BE2C (cell line): ENCODE measurements at regions not wholly inside any gene's neighbourhood (a gene's known extent, or its start where the extent isn't known, plus 50 kb on each side); places are given as distances from the start of the nearest gene placed in this dataset.

Experiments
- DNase-seq: peaks from one replicate; pipeline ENCODE4 v3.0.0-alpha.2; 2020
- H3K27me3 ChIP-seq: fragments of 250-450 bp; sonication (Bioruptor Pico); 2 replicates; pipeline ENCODE4 v1.5.1; 2020; ENCODE audit warnings: mild to moderate bottlenecking
- H3K36me3 ChIP-seq: fragments of 250-450 bp; sonication (Bioruptor Pico); 2 replicates; pipeline ENCODE4 v1.5.1; 2020; ENCODE audit warnings: mild to moderate bottlenecking
- H3K4me1 ChIP-seq: fragments of 250-450 bp; sonication (Bioruptor Pico); 2 replicates; pipeline ENCODE4 v1.5.1; 2020
- H3K4me3 ChIP-seq: 2 replicates; pipeline ENCODE4 v1.5.1; 2011; ENCODE audit warnings: low read depth, low read length
- H3K9me3 ChIP-seq: fragments of 250-450 bp; sonication (Bioruptor Pico); 2 replicates; pipeline ENCODE4 v1.5.1; 2020
- TF ChIP-seq, protein P1 (sequence below): IDR thresholded peaks from 2 replicates; pipeline ENCODE4 v1.5.1; 2012; ENCODE audit warnings: mild to moderate bottlenecking, low read depth, low read length

- TF ChIP-seq, protein P1, sequence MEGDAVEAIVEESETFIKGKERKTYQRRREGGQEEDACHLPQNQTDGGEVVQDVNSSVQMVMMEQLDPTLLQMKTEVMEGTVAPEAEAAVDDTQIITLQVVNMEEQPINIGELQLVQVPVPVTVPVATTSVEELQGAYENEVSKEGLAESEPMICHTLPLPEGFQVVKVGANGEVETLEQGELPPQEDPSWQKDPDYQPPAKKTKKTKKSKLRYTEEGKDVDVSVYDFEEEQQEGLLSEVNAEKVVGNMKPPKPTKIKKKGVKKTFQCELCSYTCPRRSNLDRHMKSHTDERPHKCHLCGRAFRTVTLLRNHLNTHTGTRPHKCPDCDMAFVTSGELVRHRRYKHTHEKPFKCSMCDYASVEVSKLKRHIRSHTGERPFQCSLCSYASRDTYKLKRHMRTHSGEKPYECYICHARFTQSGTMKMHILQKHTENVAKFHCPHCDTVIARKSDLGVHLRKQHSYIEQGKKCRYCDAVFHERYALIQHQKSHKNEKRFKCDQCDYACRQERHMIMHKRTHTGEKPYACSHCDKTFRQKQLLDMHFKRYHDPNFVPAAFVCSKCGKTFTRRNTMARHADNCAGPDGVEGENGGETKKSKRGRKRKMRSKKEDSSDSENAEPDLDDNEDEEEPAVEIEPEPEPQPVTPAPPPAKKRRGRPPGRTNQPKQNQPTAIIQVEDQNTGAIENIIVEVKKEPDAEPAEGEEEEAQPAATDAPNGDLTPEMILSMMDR = no peak
- Histone ChIP-seq H3K27me3 (no peaks in the 10 kb centered on the region), H3K4me3 (no peak overlapping the region), H3K36me3 (no peaks in the 10 kb centered on the region), H3K9me3 (no peaks in the 10 kb centered on the region), H3K4me1 (no peaks in the 10 kb centered on the region)
- peak; percentile 19 for DNase-seq
Observed at GRCh38 chr1:11355559-11356475, 82.8 kb downstream of the UBIAD1 start.

GRCh38 chr1:11357276-11357675, 84.3 kb downstream of the UBIAD1 start:
- no peaks in the 10 kb centered on the region for H3K4me1 ChIP-seq
- H3K4me3 ChIP-seq = no peak overlapping the region
- no peaks in the 10 kb centered on the region for H3K27me3 ChIP-seq
- H3K9me3 ChIP-seq = no peaks in the 10 kb centered on the region
- H3K36me3 ChIP-seq = no peaks in the 10 kb centered on the region
- DNase-seq = no peak
- TF ChIP-seq, protein P1 = no peak

DNA sequence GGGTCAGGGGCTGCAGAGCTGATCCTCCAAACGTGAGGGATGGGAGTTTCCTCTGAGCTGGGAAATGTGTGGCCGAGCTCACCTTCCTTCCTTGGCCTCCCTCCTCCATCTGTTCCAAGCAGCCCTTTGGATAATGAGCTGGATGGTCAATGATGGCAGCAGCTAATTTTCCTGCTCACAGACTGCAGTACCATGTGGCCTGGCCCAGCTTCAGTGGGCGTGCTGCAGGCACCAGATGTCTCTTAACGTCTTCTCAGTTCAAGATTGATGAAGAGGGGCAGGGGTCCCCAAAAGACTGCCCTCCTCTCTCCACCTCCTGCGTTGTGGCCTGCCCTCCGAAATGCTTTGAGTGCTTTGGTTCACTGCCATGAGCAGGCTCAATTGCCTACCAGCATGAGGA, 86.0 kb downstream of the UBIAD1 start:
- TF ChIP-seq, protein P1 = no peak
- no peak overlapping the region for H3K4me3 ChIP-seq
- H3K36me3 ChIP-seq = no peaks in the 10 kb centered on the region
- no peaks in the 10 kb centered on the region for H3K27me3 ChIP-seq
- no peaks in the 10 kb centered on the region for H3K4me1 ChIP-seq
- no peaks in the 10 kb centered on the region for H3K9me3 ChIP-seq
- DNase-seq = no peak

GRCh38 chr1:11362547-11363021, 89.6 kb downstream of the UBIAD1 start:
- H3K27me3 ChIP-seq = no peaks in the 10 kb centered on the region
- H3K4me3 ChIP-seq = peak overlapping the region; percentile 28
- peak; percentile 28 for DNase-seq
- no peaks in the 10 kb centered on the region for H3K9me3 ChIP-seq
- H3K36me3 ChIP-seq = no peaks in the 10 kb centered on the region
- H3K4me1 ChIP-seq = no peaks in the 10 kb centered on the region
- TF ChIP-seq, protein P1 = no peak

DNA sequence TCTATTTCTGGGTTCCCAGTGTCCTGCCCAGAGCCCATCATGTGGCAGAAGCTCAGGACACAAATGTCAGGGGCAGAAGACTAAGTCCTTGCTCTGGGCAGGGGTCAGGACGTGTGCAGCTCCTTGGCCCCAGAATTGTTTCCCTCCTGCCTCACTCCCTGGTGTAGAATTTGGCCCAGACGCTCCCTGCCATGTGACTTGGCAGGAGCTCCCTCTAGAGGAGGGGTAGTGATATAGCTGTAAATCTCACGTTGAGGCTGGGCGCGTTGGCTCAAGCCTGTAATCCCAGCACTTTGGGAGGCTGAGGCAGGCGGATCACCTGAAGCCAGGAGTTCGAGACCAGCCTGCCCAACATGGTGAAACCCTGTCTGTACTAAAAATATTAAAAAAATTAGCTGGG, 91.2 kb downstream of the UBIAD1 start:
- no peak for DNase-seq

More for the DNA sequence above, 91.2 kb downstream of the UBIAD1 start:
- Histone ChIP-seq H3K9me3 (no peaks in the 10 kb centered on the region), H3K36me3 (no peaks in the 10 kb centered on the region), H3K4me1 (no peaks in the 10 kb centered on the region), H3K4me3 (no peak overlapping the region), H3K27me3 (no peaks in the 10 kb centered on the region)
- TF ChIP-seq, protein P1 = no peak; the same call in 1 of the 2 replicates
